Neural cell (in vitro differentiated cells): ENCODE measurements at regions not wholly inside any gene's neighbourhood (a gene's known extent, or its start where the extent isn't known, plus 50 kb on each side); places are given as distances from the start of the nearest gene placed in this dataset.

Experiments
- H2AFZ ChIP-seq: fragments of 200-600, 300-800 bp; sonication (generic), shearing (Covaris generic); 2 replicates; pipeline ENCODE4 v1.6.0; 2014; ENCODE audit warnings: low read depth, mild to moderate bottlenecking, antibody characterized with exemption, low read length, moderate library complexity
- H3F3A ChIP-seq: fragments of 200-600 bp; shearing (Covaris generic); 2 replicates; pipeline ENCODE4 v1.6.1; 2016; ENCODE audit warnings: mild to moderate bottlenecking, moderate library complexity, mixed read lengths, antibody characterized with exemption, low read length; ENCODE audit not compliant: insufficient read depth, poor library complexity, severe bottlenecking
- H3K27ac ChIP-seq: fragments of 200-600, 300-800 bp; sonication (generic), shearing (Covaris generic); 2 replicates; pipeline ENCODE4 v1.5.1; 2014; ENCODE audit warnings: mild to moderate bottlenecking, low read length, moderate library complexity
- H3K27me3 ChIP-seq: fragments of 300-800, 200-600 bp; sonication (generic), shearing (Covaris generic); 2 replicates; pipeline ENCODE4 v1.6.0; 2014; ENCODE audit warnings: mild to moderate bottlenecking, low read depth, low read length, moderate library complexity; ENCODE audit not compliant: insufficient read depth
- H3K36me3 ChIP-seq: fragments of 300-800, 200-600 bp; sonication (generic), shearing (Covaris generic); 2 replicates; pipeline ENCODE4 v1.5.1; 2014; ENCODE audit warnings: mild to moderate bottlenecking, antibody characterized with exemption, low read length, moderate library complexity; ENCODE audit not compliant: insufficient read depth
- H3K4me2 ChIP-seq: fragments of 300-800, 200-600 bp; sonication (generic), shearing (Covaris generic); 2 replicates; pipeline ENCODE4 v1.6.0; 2014; ENCODE audit warnings: mild to moderate bottlenecking, low read length
- H3K4me3 ChIP-seq: fragments of 300-800, 200-600 bp; sonication (generic), shearing (Covaris generic); 2 replicates; pipeline ENCODE4 v1.5.1; 2014; ENCODE audit warnings: mild to moderate bottlenecking, low read length, moderate library complexity
- H3K79me2 ChIP-seq: fragments of 200-600 bp; shearing (Covaris generic); replicated peaks from 2 replicates; pipeline ENCODE4 v1.6.0; 2014; ENCODE audit warnings: mild to moderate bottlenecking, low read length, moderate library complexity; ENCODE audit not compliant: insufficient read depth
- H3K9ac ChIP-seq: fragments of 300-800, 200-600 bp; sonication (generic), shearing (Covaris generic); 2 replicates; pipeline ENCODE4 v1.6.1; 2016; ENCODE audit warnings: mild to moderate bottlenecking, low read length, mixed read lengths
- H3K9me2 ChIP-seq: fragments of 200-600 bp; shearing (Covaris generic); 2 replicates; pipeline ENCODE4 v1.6.1; 2016; ENCODE audit warnings: mild to moderate bottlenecking, low read length, mixed read lengths; ENCODE audit not compliant: insufficient read depth
- H3K9me3 ChIP-seq: fragments of 200-600, 300-800 bp; sonication (generic), shearing (Covaris generic); 2 replicates; pipeline ENCODE4 v1.6.1; 2016; ENCODE audit warnings: mild to moderate bottlenecking, mixed run types, low read length, moderate library complexity, mixed read lengths
- H4K20me1 ChIP-seq: fragments of 200-600 bp; shearing (Covaris generic); 2 replicates; pipeline ENCODE4 v1.6.1; 2016; ENCODE audit warnings: mild to moderate bottlenecking, mixed run types; ENCODE audit not compliant: insufficient read depth
- CTCF ChIP-seq: fragments of 450-650 bp; IDR thresholded peaks from 2 replicates; pipeline ENCODE4 v1.5.1; 2014; ENCODE audit warnings: antibody characterized with exemption, mild to moderate bottlenecking, moderate library complexity; ENCODE audit not compliant: poor library complexity, severe bottlenecking
- EP300 ChIP-seq: fragments of 450-650 bp; conservative IDR thresholded peaks from 2 replicates; pipeline ENCODE4 v1.6.1; 2014; ENCODE audit warnings: antibody characterized with exemption, mild to moderate bottlenecking, moderate library complexity; ENCODE audit not compliant: poor library complexity, severe bottlenecking
- EZH2 ChIP-seq: fragments of 200-600, 300-800 bp; shearing (Covaris generic), sonication (generic); IDR thresholded peaks from 2 replicates; pipeline ENCODE4 v1.6.1; 2014; ENCODE audit warnings: antibody characterized with exemption, low read length, borderline replicate concordance, mild to moderate bottlenecking; ENCODE audit not compliant: insufficient read depth, poor library complexity, severe bottlenecking
- MXI1 ChIP-seq: fragments of 450-650 bp; conservative IDR thresholded peaks from 2 replicates; pipeline ENCODE4 v1.6.1; 2014; ENCODE audit warnings: antibody characterized with exemption, mild to moderate bottlenecking; ENCODE audit not compliant: poor library complexity, severe bottlenecking
- POLR2AphosphoS5 ChIP-seq: IDR thresholded peaks from 2 replicates; pipeline ENCODE4 v1.6.1; 2012
- RAD21 ChIP-seq: fragments of 450-650 bp; conservative IDR thresholded peaks from 2 replicates; pipeline ENCODE4 v1.6.1; 2014; ENCODE audit warnings: antibody characterized with exemption, mild to moderate bottlenecking, moderate library complexity
- SMC3 ChIP-seq: fragments of 450-650 bp; conservative IDR thresholded peaks from 2 replicates; pipeline ENCODE4 v1.6.1; 2014; ENCODE audit warnings: antibody characterized with exemption, mild to moderate bottlenecking, moderate library complexity; ENCODE audit not compliant: poor library complexity
- TAF1 ChIP-seq: IDR thresholded peaks from 2 replicates; pipeline ENCODE4 v1.6.1; 2012; ENCODE audit warnings: low read depth
- TF ChIP-seq, protein P1 (sequence below): IDR thresholded peaks from 2 replicates; pipeline ENCODE4 v1.6.1; 2012; ENCODE audit warnings: borderline replicate concordance

DNA sequence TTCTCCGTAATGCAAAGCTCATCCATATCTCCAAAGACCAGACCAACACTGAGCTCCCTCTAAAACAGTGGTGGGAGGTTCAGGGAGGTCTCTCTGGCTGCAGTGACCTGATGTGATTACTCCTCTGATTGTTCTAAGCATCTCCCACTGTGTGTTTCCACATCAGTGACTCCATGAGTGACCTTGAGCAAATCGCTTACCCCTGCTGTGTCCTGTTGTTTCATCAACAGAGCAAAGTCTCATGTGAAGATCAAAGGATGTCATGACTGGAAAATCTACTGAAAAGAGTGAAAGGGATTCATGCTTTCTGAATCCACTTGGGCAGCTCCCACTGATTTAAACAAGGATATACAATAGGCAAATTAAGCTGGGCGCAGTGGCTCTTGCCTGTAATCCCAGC is 352.9 kb downstream of the TMEM114 start (continued):
- TF ChIP-seq RAD21 = no peak

DNA sequence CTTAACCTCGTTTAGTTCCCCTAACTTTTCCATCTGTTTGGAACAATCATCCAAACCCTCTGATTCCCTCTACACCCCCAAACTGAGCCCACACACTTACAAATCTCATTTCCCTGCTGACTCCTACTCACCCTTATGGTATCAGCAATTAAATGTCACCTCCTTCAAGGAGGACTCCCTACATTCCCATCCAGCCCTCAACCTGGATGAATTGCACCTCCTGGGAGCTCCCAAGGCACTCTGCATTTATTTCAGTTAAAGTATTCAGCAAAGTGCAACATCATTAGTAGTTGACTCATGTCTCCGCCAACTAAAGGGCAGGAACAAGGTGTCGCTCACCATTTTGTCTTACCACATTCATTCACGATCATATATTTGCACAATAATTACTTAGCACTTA is 353.5 kb downstream of the TMEM114 start:
- no peak overlapping the region for H3K4me2 ChIP-seq
- no peak overlapping the region for H2AFZ ChIP-seq
- H3K4me3 ChIP-seq = no peak overlapping the region
- H3K79me2 ChIP-seq = no peaks in the 10 kb centered on the region
- no peaks in the 10 kb centered on the region for H3K9me2 ChIP-seq
- H3K9ac ChIP-seq = no peak overlapping the region
- H4K20me1 ChIP-seq = no peaks in the 10 kb centered on the region
- H3K27me3 ChIP-seq = no peaks in the 10 kb centered on the region
- no peaks in the 10 kb centered on the region for H3K36me3 ChIP-seq
- H3K9me3 ChIP-seq = no peaks in the 10 kb centered on the region
- no peak overlapping the region for H3K27ac ChIP-seq
- H3F3A ChIP-seq = no peaks in the 10 kb centered on the region
- no peak for TF ChIP-seq EP300
- no peak for TF ChIP-seq CTCF

- H2AFZ ChIP-seq = no peak overlapping the region
- no peaks in the 10 kb centered on the region for H4K20me1 ChIP-seq
- no peak overlapping the region for H3K4me3 ChIP-seq
- no peaks in the 10 kb centered on the region for H3F3A ChIP-seq
- H3K9me2 ChIP-seq = no peaks in the 10 kb centered on the region
- no peak overlapping the region for H3K9ac ChIP-seq
- TF ChIP-seq EP300 (no peak), SMC3 (no peak), RAD21 (no peak), POLR2AphosphoS5 (no peak), TAF1 (no peak), CTCF (no peak), EZH2 (no peak), MXI1 (no peak)
- TF ChIP-seq, protein P1, sequence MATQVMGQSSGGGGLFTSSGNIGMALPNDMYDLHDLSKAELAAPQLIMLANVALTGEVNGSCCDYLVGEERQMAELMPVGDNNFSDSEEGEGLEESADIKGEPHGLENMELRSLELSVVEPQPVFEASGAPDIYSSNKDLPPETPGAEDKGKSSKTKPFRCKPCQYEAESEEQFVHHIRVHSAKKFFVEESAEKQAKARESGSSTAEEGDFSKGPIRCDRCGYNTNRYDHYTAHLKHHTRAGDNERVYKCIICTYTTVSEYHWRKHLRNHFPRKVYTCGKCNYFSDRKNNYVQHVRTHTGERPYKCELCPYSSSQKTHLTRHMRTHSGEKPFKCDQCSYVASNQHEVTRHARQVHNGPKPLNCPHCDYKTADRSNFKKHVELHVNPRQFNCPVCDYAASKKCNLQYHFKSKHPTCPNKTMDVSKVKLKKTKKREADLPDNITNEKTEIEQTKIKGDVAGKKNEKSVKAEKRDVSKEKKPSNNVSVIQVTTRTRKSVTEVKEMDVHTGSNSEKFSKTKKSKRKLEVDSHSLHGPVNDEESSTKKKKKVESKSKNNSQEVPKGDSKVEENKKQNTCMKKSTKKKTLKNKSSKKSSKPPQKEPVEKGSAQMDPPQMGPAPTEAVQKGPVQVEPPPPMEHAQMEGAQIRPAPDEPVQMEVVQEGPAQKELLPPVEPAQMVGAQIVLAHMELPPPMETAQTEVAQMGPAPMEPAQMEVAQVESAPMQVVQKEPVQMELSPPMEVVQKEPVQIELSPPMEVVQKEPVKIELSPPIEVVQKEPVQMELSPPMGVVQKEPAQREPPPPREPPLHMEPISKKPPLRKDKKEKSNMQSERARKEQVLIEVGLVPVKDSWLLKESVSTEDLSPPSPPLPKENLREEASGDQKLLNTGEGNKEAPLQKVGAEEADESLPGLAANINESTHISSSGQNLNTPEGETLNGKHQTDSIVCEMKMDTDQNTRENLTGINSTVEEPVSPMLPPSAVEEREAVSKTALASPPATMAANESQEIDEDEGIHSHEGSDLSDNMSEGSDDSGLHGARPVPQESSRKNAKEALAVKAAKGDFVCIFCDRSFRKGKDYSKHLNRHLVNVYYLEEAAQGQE = no peak
- H3K79me2 ChIP-seq = no peaks in the 10 kb centered on the region
- no peaks in the 10 kb centered on the region for H3K9me3 ChIP-seq
- H3K27ac ChIP-seq = no peak overlapping the region
- no peaks in the 10 kb centered on the region for H3K36me3 ChIP-seq
- H3K4me2 ChIP-seq = no peak overlapping the region
- H3K27me3 ChIP-seq = no peaks in the 10 kb centered on the region
Observed at GRCh38 chr16:8230497-8230896, 359.8 kb downstream of the TMEM114 start.
